SK-N-MC (cell line): ENCODE measurements at regions not wholly inside any gene's neighbourhood (a gene's known extent, or its start where the extent isn't known, plus 50 kb on each side); places are given as distances from the start of the nearest gene placed in this dataset.

Experiments used
- EZH2 ChIP-seq: fragments of 200-600 bp; sonication (generic); IDR thresholded peaks from one replicate; pipeline ENCODE4 v1.6.1; 2017; ENCODE audit warnings: antibody characterized with exemption
- FOXP2 ChIP-seq: optimal IDR thresholded peaks from 2 replicates; pipeline ENCODE3; 2011; ENCODE audit warnings: mild to moderate bottlenecking, moderate library complexity; ENCODE audit not compliant: insufficient read depth; ENCODE audit errors: extremely low read length, control extremely low read depth
- POLR2AphosphoS5 ChIP-seq: IDR thresholded peaks from 2 replicates; pipeline ENCODE4 v1.6.1; 2012; ENCODE audit warnings: mild to moderate bottlenecking, low read depth, low read length, borderline replicate concordance

- TF ChIP-seq POLR2AphosphoS5 (no peak), EZH2 (no peak), FOXP2 (no peak)
These were observed 651.0 kb upstream of the PLXNA2 start for GRCh38 chr1:208895181-208895580.
